Ishikawa (cell line): ENCODE measurements at regions not wholly inside any gene's neighbourhood (a gene's known extent, or its start where the extent isn't known, plus 50 kb on each side); places are given as distances from the start of the nearest gene placed in this dataset.

Experiments
- CEBPB ChIP-seq: IDR thresholded peaks from 2 replicates; pipeline ENCODE4 v1.6.1; 2012
- EGR1 ChIP-seq: IDR thresholded peaks from 2 replicates; pipeline ENCODE4 v1.6.1; 2012
- EP300 ChIP-seq: IDR thresholded peaks from 2 replicates; pipeline ENCODE4 v1.6.1; 2012; ENCODE audit warnings: borderline replicate concordance
- NFIC ChIP-seq: IDR thresholded peaks from 2 replicates; pipeline ENCODE4 v1.6.1; 2012
- ZBTB7A ChIP-seq: IDR thresholded peaks from 2 replicates; pipeline ENCODE4 v1.6.1; 2012; ENCODE audit warnings: low read depth
- TF ChIP-seq, protein P1 (sequence below): IDR thresholded peaks from 2 replicates; pipeline ENCODE4 v1.6.1; 2012; ENCODE audit warnings: low read depth, mild to moderate bottlenecking
- TF ChIP-seq, protein P2 (sequence below): IDR thresholded peaks from 2 replicates; pipeline ENCODE4 v1.6.1; 2012

DNA sequence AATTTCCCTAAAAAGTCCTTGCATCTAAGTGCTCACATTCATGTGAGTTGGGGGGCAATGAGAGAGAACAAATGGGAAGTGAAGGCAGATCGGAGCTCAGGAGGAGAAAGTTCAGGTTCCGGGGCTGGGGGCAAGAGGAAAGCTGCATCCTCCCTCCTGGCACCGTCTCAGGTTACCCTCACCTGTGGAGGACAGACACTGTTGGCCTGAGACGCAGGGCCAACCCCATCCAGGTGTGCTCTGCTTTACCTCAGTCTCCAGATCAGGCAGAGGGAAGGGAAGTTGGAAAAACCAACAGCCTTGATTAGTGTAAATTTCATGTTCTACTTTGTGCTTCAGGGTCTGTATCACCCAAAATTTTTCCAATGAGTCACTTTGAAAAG lies 146.9 kb downstream of the TRIM29 start:
- TF ChIP-seq, protein P1, sequence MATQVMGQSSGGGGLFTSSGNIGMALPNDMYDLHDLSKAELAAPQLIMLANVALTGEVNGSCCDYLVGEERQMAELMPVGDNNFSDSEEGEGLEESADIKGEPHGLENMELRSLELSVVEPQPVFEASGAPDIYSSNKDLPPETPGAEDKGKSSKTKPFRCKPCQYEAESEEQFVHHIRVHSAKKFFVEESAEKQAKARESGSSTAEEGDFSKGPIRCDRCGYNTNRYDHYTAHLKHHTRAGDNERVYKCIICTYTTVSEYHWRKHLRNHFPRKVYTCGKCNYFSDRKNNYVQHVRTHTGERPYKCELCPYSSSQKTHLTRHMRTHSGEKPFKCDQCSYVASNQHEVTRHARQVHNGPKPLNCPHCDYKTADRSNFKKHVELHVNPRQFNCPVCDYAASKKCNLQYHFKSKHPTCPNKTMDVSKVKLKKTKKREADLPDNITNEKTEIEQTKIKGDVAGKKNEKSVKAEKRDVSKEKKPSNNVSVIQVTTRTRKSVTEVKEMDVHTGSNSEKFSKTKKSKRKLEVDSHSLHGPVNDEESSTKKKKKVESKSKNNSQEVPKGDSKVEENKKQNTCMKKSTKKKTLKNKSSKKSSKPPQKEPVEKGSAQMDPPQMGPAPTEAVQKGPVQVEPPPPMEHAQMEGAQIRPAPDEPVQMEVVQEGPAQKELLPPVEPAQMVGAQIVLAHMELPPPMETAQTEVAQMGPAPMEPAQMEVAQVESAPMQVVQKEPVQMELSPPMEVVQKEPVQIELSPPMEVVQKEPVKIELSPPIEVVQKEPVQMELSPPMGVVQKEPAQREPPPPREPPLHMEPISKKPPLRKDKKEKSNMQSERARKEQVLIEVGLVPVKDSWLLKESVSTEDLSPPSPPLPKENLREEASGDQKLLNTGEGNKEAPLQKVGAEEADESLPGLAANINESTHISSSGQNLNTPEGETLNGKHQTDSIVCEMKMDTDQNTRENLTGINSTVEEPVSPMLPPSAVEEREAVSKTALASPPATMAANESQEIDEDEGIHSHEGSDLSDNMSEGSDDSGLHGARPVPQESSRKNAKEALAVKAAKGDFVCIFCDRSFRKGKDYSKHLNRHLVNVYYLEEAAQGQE = no peak
- TF ChIP-seq EP300 = no peak
- no peak for TF ChIP-seq CEBPB
- TF ChIP-seq, protein P2, sequence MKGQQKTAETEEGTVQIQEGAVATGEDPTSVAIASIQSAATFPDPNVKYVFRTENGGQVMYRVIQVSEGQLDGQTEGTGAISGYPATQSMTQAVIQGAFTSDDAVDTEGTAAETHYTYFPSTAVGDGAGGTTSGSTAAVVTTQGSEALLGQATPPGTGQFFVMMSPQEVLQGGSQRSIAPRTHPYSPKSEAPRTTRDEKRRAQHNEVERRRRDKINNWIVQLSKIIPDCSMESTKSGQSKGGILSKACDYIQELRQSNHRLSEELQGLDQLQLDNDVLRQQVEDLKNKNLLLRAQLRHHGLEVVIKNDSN = no peak
- no peak for TF ChIP-seq EGR1
- no peak for TF ChIP-seq NFIC
- TF ChIP-seq ZBTB7A = no peak
